Activated CD8-positive, alpha-beta memory T cell treated with anti-CD3 and anti-CD28 coated beads, Interleukin-2, amount 10 ng/mL, durations not matched to agents 7 days and 5 days (primary cell): ENCODE measurements at regions not wholly inside any gene's neighbourhood (a gene's known extent, or its start where the extent isn't known, plus 50 kb on each side); places are given as distances from the start of the nearest gene placed in this dataset.
"Not testable (repeated sequence)": the region's sequence is repeated elsewhere in the genome, so short reads cannot be mapped to it uniquely, and the experiment has no call there.

Experiments
- ATAC-seq: fragments of 150-1000 bp; cut with Tn5 transposase; one replicate; pipeline ENCODE4 v1.10.0; 2021; ENCODE audit warnings: moderate library complexity
- CTCF ChIA-PET: fragments of 350-600 bp; sonication (Branson Sonifier 250); formaldehyde crosslinking; loops from one replicate; lab custom pipeline; 2021; ENCODE audit warnings: antibody characterized with exemption; lab: Charles Lee
- DNase-seq: peaks from one replicate; pipeline ENCODE4 v3.0.0-alpha.2; 2020
- H3K27ac Mint-ChIP-seq: one replicate; pipeline ENCODE4 v1.8.0; 2021; ENCODE audit warnings: mild to moderate bottlenecking, mixed read lengths
- H3K27me3 Mint-ChIP-seq: one replicate; pipeline ENCODE4 v1.8.0; 2021; ENCODE audit warnings: mixed read lengths
- H3K36me3 Mint-ChIP-seq: one replicate; pipeline ENCODE4 v1.8.0; 2021; ENCODE audit warnings: mild to moderate bottlenecking, mixed read lengths
- H3K4me1 Mint-ChIP-seq: one replicate; pipeline ENCODE4 v1.8.0; 2021; ENCODE audit warnings: mixed read lengths
- H3K4me3 Mint-ChIP-seq: one replicate; pipeline ENCODE4 v1.8.0; 2021; ENCODE audit warnings: mild to moderate bottlenecking, moderate library complexity, mixed read lengths
- H3K9me3 Mint-ChIP-seq: one replicate; pipeline ENCODE4 v1.8.0; 2022; ENCODE audit warnings: low read depth, mixed read lengths

DNA sequence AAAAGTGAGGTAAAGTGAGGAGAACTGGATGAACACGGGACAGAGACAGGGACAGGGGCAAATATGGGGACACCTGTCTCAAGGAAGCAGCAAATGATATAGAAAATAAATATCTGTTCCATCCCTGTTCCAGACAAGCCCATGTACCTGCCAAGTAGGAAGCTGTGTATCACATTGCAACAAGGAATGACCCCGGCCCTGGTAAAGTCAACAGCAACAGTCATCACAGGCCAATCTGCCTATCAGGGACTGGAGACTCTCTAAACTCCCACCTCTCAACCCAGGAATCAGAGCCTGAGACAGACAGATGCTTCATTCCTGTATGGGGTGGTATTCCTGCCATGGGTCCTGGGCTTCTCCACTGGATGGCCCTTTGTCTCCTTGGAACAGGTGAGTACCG, 156.6 kb upstream of the PRSS1 start:
- Mint-ChIP-seq H3K27ac (no peak overlapping the region), H3K4me1 (peaks cover 3% of the 10 kb centered on the region), H3K27me3 (peaks cover 3% of the 10 kb centered on the region), H3K9me3 (no peaks in the 10 kb centered on the region), H3K36me3 (no peaks in the 10 kb centered on the region), H3K4me3 (no peak overlapping the region)
- ATAC-seq (no peak), DNase-seq (no peak)
- CTCF ChIA-PET: interaction anchor here (0.9 to 1.1 kb wide), 2 partner anchors 11 to 57 kb away, joined by 3 to 4 read pairs; no protein-coding TSS in a partner anchor

DNA sequence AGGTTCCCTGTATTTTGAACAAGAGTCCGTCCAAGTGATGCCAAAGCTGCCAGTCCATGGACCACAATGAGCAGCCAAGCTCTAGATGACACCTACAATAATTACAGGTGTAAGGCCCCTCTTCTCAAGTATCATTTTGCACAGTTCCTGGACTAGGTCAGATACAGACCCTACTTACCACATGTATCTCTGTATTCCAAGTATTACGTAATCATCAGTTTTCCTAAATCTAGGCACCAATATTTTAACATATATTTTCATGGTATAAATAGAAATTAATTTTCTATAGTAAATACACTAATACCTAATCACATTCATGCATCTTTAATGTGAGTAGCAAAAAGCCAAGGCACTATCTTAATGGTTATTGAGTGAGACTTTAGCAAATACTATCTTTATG, 157.0 kb upstream of the PRSS1 start:
- Mint-ChIP-seq H3K9me3 (no peaks in the 10 kb centered on the region), H3K4me3 (no peak overlapping the region), H3K36me3 (no peaks in the 10 kb centered on the region), H3K27me3 (no peaks in the 10 kb centered on the region), H3K27ac (no peak overlapping the region), H3K4me1 (peaks cover 3% of the 10 kb centered on the region)
- CTCF ChIA-PET: interaction anchor here (0.9 to 1.1 kb wide), 2 partner anchors 11 to 57 kb away, joined by 3 to 4 read pairs; no protein-coding TSS in a partner anchor
- no peak for DNase-seq
- no peak for ATAC-seq

DNA sequence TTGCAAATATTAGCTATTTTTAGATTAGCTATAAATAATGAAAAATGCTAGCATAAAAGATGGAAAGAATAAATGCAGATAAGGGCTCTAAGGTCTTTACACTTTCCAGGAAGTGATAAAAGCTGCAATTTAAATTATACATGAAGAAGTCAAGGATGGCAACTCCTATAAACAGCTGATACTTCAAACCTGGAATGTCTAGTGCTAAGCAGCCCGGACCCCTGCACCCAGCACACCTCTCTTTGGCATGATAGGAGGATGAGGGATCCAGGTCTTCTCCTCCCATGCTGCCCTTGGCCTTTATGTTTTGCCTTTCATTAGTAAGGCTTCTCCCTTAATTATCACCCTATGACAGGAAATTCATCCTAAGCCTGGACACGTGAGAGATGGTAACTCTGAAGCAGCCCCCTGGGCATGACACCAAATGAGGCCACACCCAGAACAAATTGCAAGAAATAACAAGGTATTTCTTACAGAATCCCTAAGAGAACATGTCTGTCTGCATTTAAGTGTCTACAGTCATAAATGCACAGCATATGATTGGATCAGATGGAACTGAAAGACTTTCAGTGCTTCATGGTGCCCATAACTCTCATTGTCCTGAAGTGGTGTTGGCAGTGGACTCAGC, 158.3 kb upstream of the PRSS1 start:
- CTCF ChIA-PET: interaction anchor here (1.0 to 1.4 kb wide), 2 partner anchors 33 to 56 kb away, joined by 3 to 4 read pairs; no protein-coding TSS in a partner anchor
- Mint-ChIP-seq H3K4me1 (peaks cover 3% of the 10 kb centered on the region), H3K4me3 (no peak overlapping the region), H3K27me3 (no peaks in the 10 kb centered on the region), H3K36me3 (no peaks in the 10 kb centered on the region), H3K9me3 (no peaks in the 10 kb centered on the region), H3K27ac (no peak overlapping the region)
- ATAC-seq (no peak), DNase-seq (no peak)

DNA sequence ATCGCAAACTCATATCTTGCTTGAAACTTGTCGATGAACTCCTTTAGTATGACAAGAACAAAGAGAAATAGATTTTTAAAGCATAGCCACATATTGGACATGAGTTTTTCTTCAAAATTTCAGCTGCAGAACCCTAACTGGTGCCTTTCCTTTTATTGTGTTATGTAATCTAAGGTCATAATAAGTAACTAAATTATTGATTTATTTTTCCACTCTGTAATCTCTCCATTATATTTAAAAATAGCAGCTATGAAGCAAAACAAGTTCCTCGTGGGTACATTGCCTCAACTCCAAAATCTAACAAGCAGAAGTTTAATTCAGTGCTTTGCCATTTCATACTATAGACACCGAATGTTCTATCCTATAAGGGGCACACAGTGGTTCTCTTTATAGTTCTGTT, 159.2 kb upstream of the PRSS1 start:
- no peaks in the 10 kb centered on the region for H3K27me3 Mint-ChIP-seq
- no peak for ATAC-seq
- H3K9me3 Mint-ChIP-seq: no peaks in the 10 kb centered on the region
- H3K4me1 Mint-ChIP-seq: peaks cover 3% of the 10 kb centered on the region
- no peak overlapping the region for H3K27ac Mint-ChIP-seq
- no peak for DNase-seq
- H3K36me3 Mint-ChIP-seq: no peaks in the 10 kb centered on the region
- no peak overlapping the region for H3K4me3 Mint-ChIP-seq
- CTCF ChIA-PET: interaction anchor here (1.0 to 1.4 kb wide), 3 partner anchors 31 to 55 kb away, joined by 3 to 4 read pairs (median 3); no protein-coding TSS in a partner anchor

DNA sequence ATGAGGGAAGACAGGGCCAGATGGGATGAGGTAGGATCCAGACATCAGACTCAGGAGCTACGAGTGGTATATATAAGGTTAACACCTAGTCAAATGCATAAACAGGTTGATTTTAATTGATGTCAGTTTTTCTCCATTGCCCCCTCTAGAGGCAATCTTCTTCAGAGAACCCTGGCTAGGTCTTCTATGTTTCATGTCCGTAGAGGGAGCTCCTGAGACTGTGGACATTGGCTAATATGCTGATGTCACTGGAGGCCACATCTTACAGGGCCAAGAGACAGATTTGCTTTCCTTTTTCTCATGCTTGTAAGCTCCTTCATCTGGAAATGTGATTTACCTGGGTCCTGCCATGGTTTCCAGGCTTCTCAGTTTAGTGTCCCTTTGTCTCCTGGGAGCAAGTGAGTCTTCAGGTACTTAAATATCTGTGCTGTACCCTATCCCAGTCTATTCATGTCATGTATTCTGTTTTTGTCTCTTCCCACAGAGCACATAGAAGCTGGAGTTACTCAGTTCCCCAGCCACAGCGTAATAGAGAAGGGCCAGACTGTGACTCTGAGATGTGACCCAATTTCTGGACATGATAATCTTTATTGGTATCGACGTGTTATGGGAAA, 161.6 kb upstream of the PRSS1 start:
- CTCF ChIA-PET: interaction anchor here (0.7 to 2.7 kb wide), 17 partner anchors 9 to 627 kb away, joined by 3 to 21 read pairs (median 4); no protein-coding TSS in a partner anchor
- Mint-ChIP-seq H3K4me1 (peaks cover 4% of the 10 kb centered on the region), H3K9me3 (no peaks in the 10 kb centered on the region), H3K27ac (no peak overlapping the region), H3K27me3 (no peaks in the 10 kb centered on the region), H3K4me3 (no peak overlapping the region), H3K36me3 (no peaks in the 10 kb centered on the region)
- ATAC-seq (peak; percentile 88), DNase-seq (no peak)

DNA sequence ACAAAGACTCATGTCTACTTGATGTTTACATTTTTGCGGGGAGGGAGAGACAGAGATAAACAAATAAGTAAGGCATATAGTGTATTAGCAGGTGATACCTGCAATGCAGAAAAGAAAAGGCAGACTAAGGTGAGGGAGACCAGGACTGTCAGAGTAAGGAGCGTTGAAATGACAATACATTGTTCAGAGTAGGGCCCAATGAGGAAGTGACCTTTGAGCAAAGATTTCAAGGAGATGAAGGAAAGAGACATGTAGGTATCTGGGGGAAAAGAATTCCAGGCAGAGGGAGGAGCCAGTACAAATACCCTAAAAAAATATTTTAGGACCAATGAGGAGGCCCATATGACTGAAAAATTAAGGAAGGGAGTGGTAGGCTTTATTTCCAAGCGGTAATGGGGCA, 162.7 kb upstream of the PRSS1 start:
- no peak overlapping the region for H3K27ac Mint-ChIP-seq
- H3K27me3 Mint-ChIP-seq: no peaks in the 10 kb centered on the region
- no peaks in the 10 kb centered on the region for H3K36me3 Mint-ChIP-seq
- no peak for DNase-seq
- ATAC-seq: no peak
- CTCF ChIA-PET: interaction anchor here (1.1 to 2.7 kb wide), 6 partner anchors 11 to 71 kb away, joined by 3 to 21 read pairs (median 6); no protein-coding TSS in a partner anchor
- H3K9me3 Mint-ChIP-seq: no peaks in the 10 kb centered on the region
- no peak overlapping the region for H3K4me3 Mint-ChIP-seq
- H3K4me1 Mint-ChIP-seq: peaks cover 9% of the 10 kb centered on the region

DNA sequence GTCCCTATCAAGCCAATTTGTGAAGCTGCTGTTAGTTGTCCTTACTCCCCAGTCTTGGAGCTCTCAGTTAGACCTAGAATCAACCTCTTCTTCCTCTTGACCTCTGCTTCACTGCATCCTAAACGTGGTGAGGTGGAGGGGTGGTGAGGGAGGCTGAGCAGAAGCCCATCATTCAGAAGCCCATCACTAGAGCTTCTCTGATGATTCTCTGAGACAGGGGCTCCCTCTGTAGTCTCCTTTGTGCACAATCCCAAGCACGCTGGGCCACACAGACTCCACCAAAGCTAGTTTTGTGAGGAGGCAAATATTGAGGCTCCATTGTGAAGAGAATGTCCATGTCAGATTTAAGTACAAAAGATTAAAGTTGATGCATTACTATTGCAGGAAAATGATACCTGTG, 163.8 kb upstream of the PRSS1 start:
- no peak overlapping the region for H3K27ac Mint-ChIP-seq
- CTCF ChIA-PET: interaction anchor here (1.0 to 3.0 kb wide), 5 partner anchors 15 to 50 kb away, joined by 4 to 19 read pairs (median 5); no protein-coding TSS in a partner anchor
- peaks cover 20% of the 10 kb centered on the region for H3K4me1 Mint-ChIP-seq
- ATAC-seq (no peak), DNase-seq (no peak)
- H3K36me3 Mint-ChIP-seq: no peaks in the 10 kb centered on the region
- no peaks in the 10 kb centered on the region for H3K27me3 Mint-ChIP-seq
- H3K4me3 Mint-ChIP-seq: no peak overlapping the region
- H3K9me3 Mint-ChIP-seq: no peaks in the 10 kb centered on the region

DNA sequence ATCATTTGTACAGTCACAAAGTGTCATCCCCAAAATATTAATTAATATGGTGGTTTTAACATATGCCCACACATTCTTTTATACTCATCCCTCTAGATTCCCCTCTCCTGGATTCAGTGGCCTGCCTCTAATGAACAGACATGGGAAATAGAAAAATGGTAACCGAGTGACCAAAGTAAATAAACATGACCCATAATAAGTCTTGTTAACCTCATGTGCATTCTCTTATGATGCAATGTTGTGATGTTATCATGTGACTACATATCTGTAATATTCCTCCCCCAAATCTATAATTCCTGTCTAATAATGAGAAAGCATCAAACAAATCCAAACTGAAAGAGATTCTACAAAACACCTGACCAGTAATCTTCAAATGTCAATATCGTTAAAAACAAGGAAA, 164.5 kb upstream of the PRSS1 start:
- H3K27me3 Mint-ChIP-seq: no peaks in the 10 kb centered on the region
- no peak overlapping the region for H3K4me3 Mint-ChIP-seq
- H3K27ac Mint-ChIP-seq: no peak overlapping the region
- no peaks in the 10 kb centered on the region for H3K9me3 Mint-ChIP-seq
- ATAC-seq: no peak
- H3K36me3 Mint-ChIP-seq: no peaks in the 10 kb centered on the region
- DNase-seq: no peak
- CTCF ChIA-PET: interaction anchor here (1.0 to 3.0 kb wide), 5 partner anchors 14 to 50 kb away, joined by 4 to 19 read pairs (median 5); no protein-coding TSS in a partner anchor
- H3K4me1 Mint-ChIP-seq: peaks cover 27% of the 10 kb centered on the region

DNA sequence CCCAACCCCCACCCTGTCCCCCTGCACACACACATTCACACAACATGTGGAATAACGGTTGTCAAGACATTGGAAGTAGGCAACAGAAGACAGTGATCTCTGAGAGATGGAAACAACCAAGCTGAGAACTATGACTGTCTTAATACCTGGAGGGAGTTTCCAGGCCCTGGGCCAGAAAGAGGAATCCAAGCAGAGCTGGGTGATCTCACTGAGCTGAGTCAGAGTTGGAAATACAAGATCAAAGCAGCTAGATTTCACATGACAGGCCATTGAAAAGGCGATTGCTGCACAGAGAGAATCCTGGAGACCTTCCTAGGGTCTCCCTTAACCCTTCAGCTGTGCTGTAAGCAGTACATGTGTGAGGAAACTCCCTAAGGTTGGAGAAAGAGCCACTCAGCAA, 165.8 kb upstream of the PRSS1 start:
- H3K4me3 Mint-ChIP-seq: no peak overlapping the region
- no peaks in the 10 kb centered on the region for H3K9me3 Mint-ChIP-seq
- H3K27me3 Mint-ChIP-seq: no peaks in the 10 kb centered on the region
- ATAC-seq (peak; percentile 32), DNase-seq (peak; percentile 45)
- H3K36me3 Mint-ChIP-seq: no peaks in the 10 kb centered on the region
- CTCF ChIA-PET: interaction anchor here (1.1 to 3.0 kb wide), 4 partner anchors 12 to 49 kb away, joined by 3 to 19 read pairs (median 3); no protein-coding TSS in a partner anchor
- no peak overlapping the region for H3K27ac Mint-ChIP-seq
- peaks cover 30% of the 10 kb centered on the region for H3K4me1 Mint-ChIP-seq

DNA sequence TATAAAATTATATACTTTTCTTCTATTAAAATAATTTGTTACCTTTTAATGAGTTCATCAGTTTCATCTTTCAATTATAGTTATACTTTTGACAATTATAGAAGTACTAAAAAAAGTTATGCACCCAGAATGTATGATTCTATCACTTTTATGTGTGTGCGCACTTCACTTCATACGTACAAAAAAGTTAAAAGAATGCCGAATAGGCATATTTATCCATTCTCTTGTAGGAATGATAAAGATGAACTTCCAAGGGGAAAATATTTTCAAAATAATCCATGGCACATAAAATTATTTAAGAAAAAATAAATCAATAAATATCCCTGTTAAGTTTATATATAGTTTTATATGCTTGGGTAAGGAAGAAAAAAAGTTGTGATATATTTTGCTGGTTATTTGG, 166.9 kb upstream of the PRSS1 start:
- Mint-ChIP-seq H3K4me1 (peaks cover 28% of the 10 kb centered on the region), H3K36me3 (no peaks in the 10 kb centered on the region), H3K4me3 (no peak overlapping the region), H3K9me3 (no peaks in the 10 kb centered on the region), H3K27ac (no peak overlapping the region), H3K27me3 (no peaks in the 10 kb centered on the region)
- ATAC-seq: no peak
- no peak for DNase-seq
- CTCF ChIA-PET: interaction anchor here (0.6 to 1.5 kb wide), 4 partner anchors 11 to 802 kb away, joined by 3 read pairs; no protein-coding TSS in a partner anchor

DNA sequence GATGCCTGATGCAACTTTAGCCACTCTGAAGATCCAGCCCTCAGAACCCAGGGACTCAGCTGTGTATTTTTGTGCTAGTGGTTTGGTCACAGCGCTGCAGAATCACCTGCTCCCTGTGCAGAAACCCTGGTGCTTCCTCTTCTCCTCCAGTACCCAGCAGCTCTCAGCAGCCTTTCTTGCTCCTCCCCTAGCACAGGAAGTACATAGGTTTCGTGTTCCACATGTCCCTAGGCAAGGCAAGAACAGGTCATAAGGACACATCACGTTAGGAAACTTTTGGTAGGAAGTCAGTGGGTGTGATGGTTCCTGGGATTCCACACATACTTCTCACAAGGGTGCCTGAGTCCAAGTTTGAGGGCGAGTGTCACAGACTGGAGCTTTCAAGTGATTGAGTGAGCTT, 167.9 kb upstream of the PRSS1 start:
- CTCF ChIA-PET: interaction anchor here (0.8 to 1.8 kb wide), 4 partner anchors 23 to 71 kb away, joined by 3 to 7 read pairs (median 4); no protein-coding TSS in a partner anchor
- peak overlapping the region; percentile 80 for H3K27ac Mint-ChIP-seq
- no peaks in the 10 kb centered on the region for H3K27me3 Mint-ChIP-seq
- ATAC-seq: peak; percentile 85
- no peaks in the 10 kb centered on the region for H3K36me3 Mint-ChIP-seq
- peak overlapping the region; percentile 30 for H3K4me3 Mint-ChIP-seq
- H3K4me1 Mint-ChIP-seq: peaks cover 28% of the 10 kb centered on the region
- H3K9me3 Mint-ChIP-seq: no peaks in the 10 kb centered on the region
- peak; percentile 52 for DNase-seq

DNA sequence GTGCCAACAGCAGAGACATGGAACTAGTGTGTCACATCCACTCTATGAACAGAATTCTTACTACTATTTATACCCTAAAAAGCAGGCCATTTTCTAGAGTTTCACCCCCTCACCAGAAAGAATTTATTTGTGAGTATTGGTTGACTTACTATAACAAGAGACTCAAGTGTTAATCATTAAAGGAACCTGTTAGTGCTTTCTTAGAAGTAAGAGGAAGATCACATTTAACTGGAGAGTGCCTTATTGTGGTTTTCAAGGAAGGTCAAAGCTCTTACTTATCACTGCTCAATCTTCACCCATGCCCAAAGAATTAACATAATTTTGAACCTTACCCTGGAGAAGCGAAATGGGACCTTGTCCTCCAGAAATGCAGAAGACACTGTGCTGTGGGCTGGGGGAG, 169.3 kb upstream of the PRSS1 start:
- no peaks in the 10 kb centered on the region for H3K36me3 Mint-ChIP-seq

DNA sequence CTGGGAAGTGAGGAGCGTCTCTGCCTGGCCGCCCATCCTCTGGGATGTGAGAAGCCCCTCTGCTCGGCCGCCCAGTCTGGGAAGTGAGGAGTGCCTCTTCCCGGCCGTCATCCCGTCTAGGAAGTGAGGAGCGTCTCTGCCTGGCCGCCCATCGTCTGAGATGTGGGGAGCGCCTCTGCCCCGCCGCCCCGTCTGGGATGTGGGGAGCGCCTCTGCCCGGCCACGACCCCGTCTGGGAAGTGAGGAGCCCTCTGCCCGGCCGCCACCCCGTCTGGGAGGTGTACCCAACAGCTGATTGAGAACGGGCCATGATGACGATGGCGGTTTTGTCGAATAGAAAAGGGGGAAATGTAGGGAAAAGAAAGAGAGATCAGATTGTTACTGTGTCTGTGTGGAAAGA, 173.9 kb upstream of the PRSS1 start:
- DNase-seq, H3K36me3 Mint-ChIP-seq, H3K27ac Mint-ChIP-seq, H3K4me3 Mint-ChIP-seq, ATAC-seq, H3K9me3 Mint-ChIP-seq, H3K4me1 Mint-ChIP-seq, CTCF ChIA-PET: not testable (repeated sequence)
- peaks cover 10% of the 10 kb centered on the region for H3K27me3 Mint-ChIP-seq

More for the DNA sequence above, 169.3 kb upstream of the PRSS1 start:
- Mint-ChIP-seq H3K9me3 (no peaks in the 10 kb centered on the region), H3K27ac (peak overlapping the region; percentile 80), H3K4me3 (no peak overlapping the region), H3K27me3 (no peaks in the 10 kb centered on the region), H3K4me1 (peaks cover 28% of the 10 kb centered on the region)
- no peak for ATAC-seq
- CTCF ChIA-PET: interaction anchor here (0.5 to 1.8 kb wide), 2 partner anchors 8 to 22 kb away, joined by 3 to 4 read pairs; no protein-coding TSS in a partner anchor
- DNase-seq: no peak
